OCI-LY3 (cell line): ENCODE measurements at regions not wholly inside any gene's neighbourhood (a gene's known extent, or its start where the extent isn't known, plus 50 kb on each side); places are given as distances from the start of the nearest gene placed in this dataset.

Experiments
- H2AFZ ChIP-seq: fragments of 200-600, 300-600 bp; shearing (Covaris generic); 2 replicates; pipeline ENCODE4 v1.6.0; 2014; ENCODE audit warnings: antibody characterized with exemption, low read depth, low read length
- H3K27ac ChIP-seq: fragments of 200-600, 300-600 bp; sonication (generic); 2 replicates; pipeline ENCODE4 v1.5.1; 2014; ENCODE audit warnings: mild to moderate bottlenecking, low read length, moderate library complexity, mixed read lengths
- H3K27me3 ChIP-seq: fragments of 200-600, 300-600 bp; sonication (generic); 2 replicates; pipeline ENCODE4 v1.6.1; 2014; ENCODE audit warnings: low read depth, low read length, mixed read lengths
- H3K36me3 ChIP-seq: fragments of 200-600, 300-600 bp; sonication (generic); replicated peaks from 2 replicates; pipeline ENCODE3; 2014; ENCODE audit warnings: low read depth, low read length, mixed read lengths
- H3K4me1 ChIP-seq: fragments of 300-600, 200-600 bp; sonication (generic); 2 replicates; pipeline ENCODE4 v1.6.1; 2014; ENCODE audit warnings: low read length, mixed read lengths
- H3K4me2 ChIP-seq: fragments of 200-600, 300-600 bp; sonication (generic); 2 replicates; pipeline ENCODE4 v1.6.1; 2014; ENCODE audit warnings: low read length, mixed read lengths
- H3K4me3 ChIP-seq: fragments of 300-600, 200-600 bp; sonication (generic); 2 replicates; pipeline ENCODE4 v1.5.1; 2014; ENCODE audit warnings: antibody characterized with exemption, mild to moderate bottlenecking, low read length, moderate library complexity
- H3K79me2 ChIP-seq: fragments of 300-600, 200-600 bp; shearing (Covaris generic); 2 replicates; pipeline ENCODE4 v1.6.1; 2014; ENCODE audit warnings: mild to moderate bottlenecking, low read length, mixed read lengths
- H3K9ac ChIP-seq: fragments of 300-600, 200-600 bp; shearing (Covaris generic); 2 replicates; pipeline ENCODE4 v1.6.0; 2014; ENCODE audit warnings: mild to moderate bottlenecking, low read length, moderate library complexity
- H3K9me3 ChIP-seq: fragments of 200-600, 300-600 bp; shearing (Covaris generic); 2 replicates; pipeline ENCODE4 v1.6.1; 2014; ENCODE audit warnings: low read length, mixed read lengths; ENCODE audit not compliant: insufficient read depth
- H4K20me1 ChIP-seq: fragments of 200-600, 300-600 bp; sonication (generic); 2 replicates; pipeline ENCODE4 v1.6.1; 2016; ENCODE audit warnings: low read length, mixed read lengths; ENCODE audit not compliant: insufficient read depth
- CTCF ChIP-seq: fragments of 200-600, 300-600 bp; sonication (generic); IDR thresholded peaks from 2 replicates; pipeline ENCODE4 v1.5.1; 2014; ENCODE audit warnings: antibody characterized with exemption, low read length, low read depth
- EZH2phosphoT487 ChIP-seq: fragments of 200-600 bp; shearing (Covaris generic); IDR thresholded peaks from 2 replicates; pipeline ENCODE4 v1.6.1; 2018; ENCODE audit warnings: antibody characterized with exemption, mixed run types, low read depth

DNA sequence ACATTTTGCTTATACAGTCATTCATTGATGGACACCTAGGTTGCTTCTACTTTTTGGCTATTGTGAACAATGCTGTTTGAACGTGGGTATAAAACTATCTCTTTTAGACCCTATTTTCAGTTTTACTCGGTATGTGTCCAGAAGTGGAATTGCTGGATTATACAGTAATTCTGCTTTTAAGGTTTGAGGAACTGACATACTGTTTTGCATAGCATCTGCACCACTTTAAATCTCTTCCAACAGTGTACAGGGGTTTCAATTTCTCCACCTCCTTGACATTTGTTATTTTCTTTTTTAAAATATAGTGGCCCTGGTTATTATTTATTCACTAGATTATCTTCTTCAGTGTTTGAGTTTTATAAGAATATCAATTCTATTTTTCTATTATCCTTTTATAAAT lies 116.9 kb downstream of the USP22 start:
- Histone ChIP-seq H3K4me1 (peaks cover 8% of the 10 kb centered on the region), H3K79me2 (no peaks in the 10 kb centered on the region), H3K9me3 (no peaks in the 10 kb centered on the region), H3K27me3 (no peaks in the 10 kb centered on the region), H4K20me1 (no peaks in the 10 kb centered on the region), H3K36me3 (no peaks in the 10 kb centered on the region), H3K9ac (no peak overlapping the region), H3K4me2 (peak overlapping the region; percentile 70), H2AFZ (no peak overlapping the region), H3K4me3 (peak overlapping the region; percentile 62), H3K27ac (no peak overlapping the region)
- no peak for TF ChIP-seq EZH2phosphoT487
- no peak for TF ChIP-seq CTCF

DNA sequence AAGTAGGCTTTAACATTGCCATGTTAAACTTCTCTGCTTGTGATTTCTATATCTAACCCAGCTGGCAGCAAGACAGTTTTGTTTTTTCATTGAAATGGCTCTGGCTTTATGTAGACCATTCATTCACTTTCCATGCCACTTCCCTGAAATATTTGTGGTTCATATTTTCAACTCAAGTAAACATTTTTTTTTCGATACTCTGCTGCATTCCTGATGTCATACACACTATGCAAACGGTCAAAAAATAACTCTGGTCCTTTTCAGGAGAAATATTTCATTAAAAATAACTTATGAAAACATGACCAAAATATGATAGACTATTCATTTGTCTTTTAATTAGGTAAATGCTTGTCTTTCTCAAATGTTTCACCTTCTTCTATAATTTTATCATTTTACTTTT lies 116.3 kb downstream of the USP22 start:
- no peak overlapping the region for H3K9ac ChIP-seq
- no peak overlapping the region for H3K27ac ChIP-seq
- peaks cover 8% of the 10 kb centered on the region for H3K4me1 ChIP-seq
- H4K20me1 ChIP-seq = no peaks in the 10 kb centered on the region
- H2AFZ ChIP-seq = no peak overlapping the region
- H3K79me2 ChIP-seq = no peaks in the 10 kb centered on the region
- TF ChIP-seq CTCF = no peak
- TF ChIP-seq EZH2phosphoT487 = no peak
- no peaks in the 10 kb centered on the region for H3K27me3 ChIP-seq
- H3K9me3 ChIP-seq = no peaks in the 10 kb centered on the region
- no peak overlapping the region for H3K4me3 ChIP-seq
- H3K4me2 ChIP-seq = peak overlapping the region; percentile 37
- no peaks in the 10 kb centered on the region for H3K36me3 ChIP-seq

- H2AFZ ChIP-seq = no peak overlapping the region
- H3K79me2 ChIP-seq = no peaks in the 10 kb centered on the region
- H3K4me1 ChIP-seq = peaks cover 8% of the 10 kb centered on the region
- H3K27ac ChIP-seq = no peak overlapping the region
- no peaks in the 10 kb centered on the region for H4K20me1 ChIP-seq
- no peak overlapping the region for H3K4me2 ChIP-seq
- H3K36me3 ChIP-seq = no peaks in the 10 kb centered on the region
- no peaks in the 10 kb centered on the region for H3K9me3 ChIP-seq
- no peak overlapping the region for H3K9ac ChIP-seq
- TF ChIP-seq CTCF (no peak), EZH2phosphoT487 (no peak)
- H3K4me3 ChIP-seq = no peak overlapping the region
- H3K27me3 ChIP-seq = no peaks in the 10 kb centered on the region
Measured at GRCh38 chr17:20927308-20927977, 115.4 kb downstream of the USP22 start.

DNA sequence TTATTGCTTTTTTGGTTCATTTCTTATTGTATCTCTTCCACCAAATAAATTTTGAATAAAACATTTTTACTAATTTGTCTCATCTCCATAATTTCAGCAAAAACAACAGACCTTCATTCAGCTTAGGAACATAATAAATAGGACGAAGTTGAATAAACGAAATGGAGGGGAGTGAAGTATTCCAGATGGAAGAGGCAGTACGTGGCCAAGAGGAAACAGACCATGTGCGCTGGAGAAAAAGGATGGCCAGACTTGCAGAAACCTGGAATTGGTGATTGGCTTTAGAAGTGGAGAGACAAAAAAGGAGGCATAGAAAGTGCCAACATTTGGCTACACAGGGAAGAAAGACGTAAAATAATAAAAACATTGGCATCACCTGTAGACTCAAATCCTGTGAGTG lies 113.5 kb downstream of the USP22 start:
- H3K4me1 ChIP-seq = peaks cover 8% of the 10 kb centered on the region
- no peak overlapping the region for H2AFZ ChIP-seq

More for the DNA sequence above, 113.5 kb downstream of the USP22 start:
- Histone ChIP-seq H3K4me2 (no peak overlapping the region), H3K79me2 (no peaks in the 10 kb centered on the region), H3K4me3 (no peak overlapping the region), H4K20me1 (no peaks in the 10 kb centered on the region), H3K9me3 (no peaks in the 10 kb centered on the region), H3K27ac (no peak overlapping the region), H3K27me3 (no peaks in the 10 kb centered on the region), H3K9ac (no peak overlapping the region), H3K36me3 (no peaks in the 10 kb centered on the region)
- TF ChIP-seq EZH2phosphoT487 (no peak), CTCF (no peak)
